LNCAP (cell line): ENCODE measurements at regions not wholly inside any gene's neighbourhood (a gene's known extent, or its start where the extent isn't known, plus 50 kb on each side); places are given as distances from the start of the nearest gene placed in this dataset.

Experiments used
- TF ChIP-seq, protein P1 (sequence below): fragments of 450-650 bp; IDR thresholded peaks from 2 replicates; pipeline ENCODE4 v1.5.1; 2017; ENCODE audit warnings: mild to moderate bottlenecking

GRCh38 chr4:38236503-38236902 lies 276.3 kb downstream of the PTTG2 start:
- TF ChIP-seq, protein P1, sequence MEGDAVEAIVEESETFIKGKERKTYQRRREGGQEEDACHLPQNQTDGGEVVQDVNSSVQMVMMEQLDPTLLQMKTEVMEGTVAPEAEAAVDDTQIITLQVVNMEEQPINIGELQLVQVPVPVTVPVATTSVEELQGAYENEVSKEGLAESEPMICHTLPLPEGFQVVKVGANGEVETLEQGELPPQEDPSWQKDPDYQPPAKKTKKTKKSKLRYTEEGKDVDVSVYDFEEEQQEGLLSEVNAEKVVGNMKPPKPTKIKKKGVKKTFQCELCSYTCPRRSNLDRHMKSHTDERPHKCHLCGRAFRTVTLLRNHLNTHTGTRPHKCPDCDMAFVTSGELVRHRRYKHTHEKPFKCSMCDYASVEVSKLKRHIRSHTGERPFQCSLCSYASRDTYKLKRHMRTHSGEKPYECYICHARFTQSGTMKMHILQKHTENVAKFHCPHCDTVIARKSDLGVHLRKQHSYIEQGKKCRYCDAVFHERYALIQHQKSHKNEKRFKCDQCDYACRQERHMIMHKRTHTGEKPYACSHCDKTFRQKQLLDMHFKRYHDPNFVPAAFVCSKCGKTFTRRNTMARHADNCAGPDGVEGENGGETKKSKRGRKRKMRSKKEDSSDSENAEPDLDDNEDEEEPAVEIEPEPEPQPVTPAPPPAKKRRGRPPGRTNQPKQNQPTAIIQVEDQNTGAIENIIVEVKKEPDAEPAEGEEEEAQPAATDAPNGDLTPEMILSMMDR, result no peak

DNA sequence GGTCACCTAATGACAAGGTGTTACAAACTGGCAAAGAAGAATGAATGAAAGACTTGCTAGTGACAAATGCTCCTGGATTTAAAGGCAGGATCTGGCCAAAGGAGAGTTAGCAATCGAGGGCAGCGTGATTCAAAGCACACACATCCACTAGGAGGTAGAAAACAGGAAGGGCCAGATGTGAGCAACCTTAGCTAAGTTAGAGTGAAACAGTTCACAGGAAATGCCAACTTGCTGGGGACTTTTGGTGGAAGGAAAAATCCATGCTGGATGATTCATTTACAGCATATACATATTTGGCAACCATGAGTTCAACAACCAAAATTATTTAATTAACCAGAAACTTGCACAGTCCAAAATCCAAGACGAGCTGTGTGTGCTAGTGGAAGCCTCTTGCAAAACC lies 276.9 kb downstream of the PTTG2 start:
- TF ChIP-seq, protein P1, result no peak

- TF ChIP-seq, protein P1, result no peak
These were observed 281.3 kb downstream of the PTTG2 start for GRCh38 chr4:38241541-38241940.

DNA sequence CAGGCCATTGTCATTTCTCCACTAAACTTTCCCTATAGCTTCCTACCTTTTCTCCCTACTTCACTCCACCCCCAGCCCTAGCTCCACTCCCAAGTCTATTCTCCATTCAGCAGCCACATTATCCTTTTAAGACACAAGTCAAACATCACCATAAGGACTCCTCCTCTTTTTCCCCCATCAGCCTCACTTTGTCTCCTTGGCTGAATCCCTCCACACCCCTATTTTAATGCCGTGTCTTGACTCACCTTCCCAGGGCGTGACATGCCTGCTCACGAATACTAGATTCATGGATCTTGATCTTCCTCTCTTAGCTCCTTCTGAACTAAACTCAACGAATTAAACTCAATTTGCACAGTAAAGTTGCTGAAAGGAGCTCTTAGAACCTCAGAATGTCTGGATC lies 281.9 kb downstream of the PTTG2 start:
- TF ChIP-seq, protein P1, result no peak

DNA sequence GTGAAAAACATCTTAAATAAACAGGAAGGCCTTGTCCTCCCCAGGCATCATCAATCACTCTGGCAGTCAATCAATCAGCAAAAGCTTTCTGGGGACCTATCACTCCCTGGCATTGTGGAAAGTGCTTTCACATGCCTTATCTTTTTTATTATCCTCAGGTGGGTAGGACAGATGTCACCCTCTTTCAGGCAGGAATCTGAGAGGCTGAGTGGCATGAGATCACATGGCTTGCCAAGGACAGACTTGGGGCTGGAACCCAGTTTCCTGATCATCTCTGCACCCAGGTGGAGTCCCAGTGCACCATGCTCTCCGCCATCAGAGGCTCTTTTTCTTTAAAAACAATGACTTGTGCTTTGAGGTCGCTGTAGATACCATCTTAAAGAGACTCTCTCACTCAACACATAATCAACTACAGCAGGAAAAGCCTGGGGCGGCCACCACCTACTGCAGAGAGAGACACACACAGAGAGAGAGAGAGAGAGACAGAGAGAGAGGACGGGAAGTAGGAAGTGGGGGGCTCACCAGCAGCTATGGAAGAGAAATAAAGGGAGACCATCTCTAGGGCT lies 282.7 kb downstream of the PTTG2 start:
- TF ChIP-seq, protein P1, result no peak

GRCh38 chr4:38243388-38244053 lies 283.3 kb downstream of the PTTG2 start:
- TF ChIP-seq, protein P1, result no peak

DNA sequence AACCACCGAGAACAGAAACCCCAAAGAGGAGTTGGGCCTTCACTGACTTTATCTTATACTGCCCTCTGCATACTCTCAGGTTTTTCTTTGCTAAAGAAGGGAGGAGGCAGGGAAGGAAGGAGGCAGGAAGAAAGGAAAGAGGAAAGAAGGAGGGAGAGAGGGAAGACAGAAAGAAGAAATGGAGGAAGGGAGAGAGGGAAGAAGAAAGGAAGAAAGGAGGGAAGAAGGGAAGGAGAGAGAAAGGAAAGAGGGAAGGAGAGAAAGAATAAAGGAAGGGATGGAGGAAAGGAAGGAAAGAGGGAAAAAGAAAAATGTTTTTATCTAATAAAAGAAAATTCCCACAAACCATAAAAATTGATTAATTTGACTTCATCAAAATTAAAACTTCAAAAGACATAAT lies 294.6 kb downstream of the PTTG2 start:
- TF ChIP-seq, protein P1, result no peak
